ENCODE measurements at regions not wholly inside any gene's neighbourhood (a gene's known extent, or its start where the extent isn't known, plus 50 kb on each side); places are given as distances from the start of the nearest gene placed in this dataset.
A peak's percentile ranks its signal among the peaks of the same experiment; 100 is the strongest.

DNA sequence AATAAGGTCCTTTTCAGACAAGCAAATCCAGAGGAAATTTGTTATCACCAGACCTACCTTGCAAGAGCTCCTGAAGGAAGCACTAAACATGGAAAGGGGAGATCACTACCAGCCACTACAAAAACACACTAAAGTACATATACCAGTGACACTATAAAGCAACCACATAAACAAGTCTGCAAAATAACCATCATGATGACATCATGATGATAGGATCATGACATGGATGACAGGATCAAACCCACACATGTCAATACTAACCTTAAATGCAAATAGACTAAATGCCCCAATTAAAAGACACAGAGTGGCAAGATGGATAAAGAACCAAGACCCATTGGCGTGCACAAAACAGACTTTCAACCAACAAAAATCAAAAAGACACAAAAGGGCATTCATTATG lies 688.8 kb upstream of the NR5A2 start:
- ATAC-seq (ENCODE audit: insufficient read depth, low FRiP score): no peak
- Histone ChIP-seq H3K27ac (ENCODE audit: low read depth in 1 of 2, low read length in 1 of 2) (no peak overlapping the region), H3K36me3 (ENCODE audit: control insufficient read depth in 4 of 4, insufficient read depth in 4 of 4, low read length in 4 of 4) (no peaks in the 10 kb centered on the region), H3K27me3 (ENCODE audit: control insufficient read depth in 3 of 3, insufficient read depth in 3 of 3, low read length in 2 of 3) (no peaks in the 10 kb centered on the region), H3K4me1 (ENCODE audit: control insufficient read depth in 5 of 5, insufficient read depth in 5 of 5, low read length in 5 of 5) (no peaks in the 10 kb centered on the region), H3K9ac (ENCODE audit: insufficient read depth in 1 of 2, low read length in 2 of 2) (no peak overlapping the region), H3K4me3 (no peak overlapping the region), H3K9me3 (ENCODE audit: control insufficient read depth in 4 of 4, insufficient read depth in 3 of 4, low read length in 3 of 4) (no peaks in the 10 kb centered on the region)
- 85 to 87% methylated on average over 1 of the region's 1 CpG for WGBS, 2 donors
- TF ChIP-seq, protein P1, sequence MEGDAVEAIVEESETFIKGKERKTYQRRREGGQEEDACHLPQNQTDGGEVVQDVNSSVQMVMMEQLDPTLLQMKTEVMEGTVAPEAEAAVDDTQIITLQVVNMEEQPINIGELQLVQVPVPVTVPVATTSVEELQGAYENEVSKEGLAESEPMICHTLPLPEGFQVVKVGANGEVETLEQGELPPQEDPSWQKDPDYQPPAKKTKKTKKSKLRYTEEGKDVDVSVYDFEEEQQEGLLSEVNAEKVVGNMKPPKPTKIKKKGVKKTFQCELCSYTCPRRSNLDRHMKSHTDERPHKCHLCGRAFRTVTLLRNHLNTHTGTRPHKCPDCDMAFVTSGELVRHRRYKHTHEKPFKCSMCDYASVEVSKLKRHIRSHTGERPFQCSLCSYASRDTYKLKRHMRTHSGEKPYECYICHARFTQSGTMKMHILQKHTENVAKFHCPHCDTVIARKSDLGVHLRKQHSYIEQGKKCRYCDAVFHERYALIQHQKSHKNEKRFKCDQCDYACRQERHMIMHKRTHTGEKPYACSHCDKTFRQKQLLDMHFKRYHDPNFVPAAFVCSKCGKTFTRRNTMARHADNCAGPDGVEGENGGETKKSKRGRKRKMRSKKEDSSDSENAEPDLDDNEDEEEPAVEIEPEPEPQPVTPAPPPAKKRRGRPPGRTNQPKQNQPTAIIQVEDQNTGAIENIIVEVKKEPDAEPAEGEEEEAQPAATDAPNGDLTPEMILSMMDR (IDR thresholded peaks at IDR 0.05; ENCODE audit: control extremely low read depth, extremely low read depth): no peak
- no peak for DNase-seq

DNA sequence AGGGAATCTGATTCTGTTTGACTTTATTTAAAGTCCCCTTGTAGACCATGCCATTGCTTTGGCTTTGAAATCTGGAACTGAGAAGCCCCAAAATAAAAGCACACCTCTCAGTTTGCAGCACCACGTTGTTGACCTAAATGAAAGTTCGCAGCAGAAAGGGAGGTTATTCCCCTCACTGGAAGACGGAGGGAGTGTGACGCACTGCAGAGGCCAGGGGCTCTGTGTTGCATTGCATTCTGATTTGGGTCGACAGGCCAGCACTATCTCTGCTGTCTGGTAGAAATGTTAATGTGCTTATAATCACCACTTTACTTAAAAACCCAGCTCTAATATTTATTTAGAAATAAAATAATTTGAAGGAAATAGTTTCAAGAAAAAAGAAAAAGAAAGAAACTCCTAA lies 675.2 kb upstream of the NR5A2 start:
- H3K36me3 ChIP-seq (ENCODE audit: control insufficient read depth in 4 of 4, insufficient read depth in 4 of 4, low read length in 4 of 4): no peaks in the 10 kb centered on the region
- TF ChIP-seq, protein P1 (IDR thresholded peaks at IDR 0.05; ENCODE audit: control extremely low read depth, extremely low read depth): no peak
- DNase-seq (peak in 1 of 3 donors; percentile 3), ATAC-seq (ENCODE audit: insufficient read depth, low FRiP score) (no peak)
- H3K9me3 ChIP-seq (ENCODE audit: control insufficient read depth in 4 of 4, insufficient read depth in 3 of 4, low read length in 3 of 4): peaks cover 0 to 2% (median 0%) of the 10 kb centered on the region in 4 donors
- H3K4me1 ChIP-seq (ENCODE audit: control insufficient read depth in 5 of 5, insufficient read depth in 5 of 5, low read length in 5 of 5): peaks cover 0 to 2% (median 0%) of the 10 kb centered on the region in 5 donors
- H3K27ac ChIP-seq (ENCODE audit: low read depth in 1 of 2, low read length in 1 of 2): no peak overlapping the region
- 67 to 75% methylated on average over 5 of the region's 5 CpGs for WGBS, 2 donors
- no peaks in the 10 kb centered on the region for H3K27me3 ChIP-seq (ENCODE audit: control insufficient read depth in 3 of 3, insufficient read depth in 3 of 3, low read length in 2 of 3)
- H3K9ac ChIP-seq (ENCODE audit: insufficient read depth in 1 of 2, low read length in 2 of 2): no peak overlapping the region
- no peak overlapping the region for H3K4me3 ChIP-seq

DNA sequence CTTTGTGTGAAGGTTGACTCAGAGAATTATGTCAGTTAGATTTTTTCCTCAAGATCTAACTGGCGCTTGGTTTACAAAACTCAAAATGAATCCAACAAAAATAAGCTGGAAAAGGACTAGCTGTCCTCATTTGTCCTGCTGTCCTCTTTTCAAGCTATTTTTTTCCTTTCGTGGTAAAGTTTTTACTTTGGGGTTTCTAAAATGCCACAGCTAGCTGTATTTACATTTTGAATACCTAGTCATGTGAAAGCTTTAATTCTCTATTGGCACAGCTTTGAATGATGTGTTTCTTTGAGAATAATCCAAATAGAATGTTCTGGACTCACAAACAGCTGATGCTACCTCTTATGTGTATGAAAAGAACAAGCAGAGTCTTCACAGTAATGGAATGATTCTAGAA lies 673.6 kb upstream of the NR5A2 start:
- TF ChIP-seq, protein P1 (IDR thresholded peaks at IDR 0.05; ENCODE audit: control extremely low read depth, extremely low read depth): no peak
- no peaks in the 10 kb centered on the region for H3K36me3 ChIP-seq (ENCODE audit: control insufficient read depth in 4 of 4, insufficient read depth in 4 of 4, low read length in 4 of 4)
- WGBS, 2 donors: 81 to 88% methylated on average over 2 of the region's 2 CpGs
- H3K9me3 ChIP-seq (ENCODE audit: control insufficient read depth in 4 of 4, insufficient read depth in 3 of 4, low read length in 3 of 4): peaks cover 0 to 2% (median 0%) of the 10 kb centered on the region in 4 donors
- ATAC-seq (ENCODE audit: insufficient read depth, low FRiP score): no peak
- no peak overlapping the region for H3K9ac ChIP-seq (ENCODE audit: insufficient read depth in 1 of 2, low read length in 2 of 2)
- peaks cover 0 to 2% (median 0%) of the 10 kb centered on the region in 5 donors for H3K4me1 ChIP-seq (ENCODE audit: control insufficient read depth in 5 of 5, insufficient read depth in 5 of 5, low read length in 5 of 5)
- no peak overlapping the region for H3K27ac ChIP-seq (ENCODE audit: low read depth in 1 of 2, low read length in 1 of 2)
- no peaks in the 10 kb centered on the region for H3K27me3 ChIP-seq (ENCODE audit: control insufficient read depth in 3 of 3, insufficient read depth in 3 of 3, low read length in 2 of 3)
- no peak overlapping the region for H3K4me3 ChIP-seq
- no peak for DNase-seq

DNA sequence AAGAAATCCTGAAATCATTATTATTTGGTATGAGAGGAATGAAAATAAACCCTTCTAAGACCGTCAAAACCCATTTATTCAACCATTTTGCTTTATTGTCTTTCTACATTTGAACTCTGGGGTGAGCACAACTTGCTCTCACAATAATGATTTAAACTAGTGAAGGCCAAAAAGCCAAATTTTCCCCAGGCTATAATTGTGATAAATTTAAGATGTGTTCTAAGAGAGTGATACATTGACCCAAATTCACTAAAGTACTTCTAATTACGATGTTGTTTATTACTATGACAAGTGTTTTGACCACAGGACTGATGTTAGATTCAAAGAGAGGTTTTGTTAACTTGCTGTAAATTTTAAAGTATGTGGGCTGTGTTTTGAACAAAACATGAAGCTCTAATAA lies 670.9 kb upstream of the NR5A2 start:
- Histone ChIP-seq H3K9ac (ENCODE audit: insufficient read depth in 1 of 2, low read length in 2 of 2) (no peak overlapping the region), H3K9me3 (ENCODE audit: control insufficient read depth in 4 of 4, insufficient read depth in 3 of 4, low read length in 3 of 4) (no peaks in the 10 kb centered on the region), H3K27me3 (ENCODE audit: control insufficient read depth in 3 of 3, insufficient read depth in 3 of 3, low read length in 2 of 3) (no peaks in the 10 kb centered on the region), H3K27ac (ENCODE audit: low read depth in 1 of 2, low read length in 1 of 2) (no peak overlapping the region), H3K36me3 (ENCODE audit: control insufficient read depth in 4 of 4, insufficient read depth in 4 of 4, low read length in 4 of 4) (no peaks in the 10 kb centered on the region), H3K4me3 (no peak overlapping the region), H3K4me1 (ENCODE audit: control insufficient read depth in 5 of 5, insufficient read depth in 5 of 5, low read length in 5 of 5) (peaks cover 0 to 2% (median 0%) of the 10 kb centered on the region in 5 donors)
- no peak for DNase-seq
- TF ChIP-seq, protein P1 (IDR thresholded peaks at IDR 0.05; ENCODE audit: control extremely low read depth, extremely low read depth): no peak
- 85 to 88% methylated on average over 2 of the region's 2 CpGs for WGBS, 2 donors
- no peak for ATAC-seq (ENCODE audit: insufficient read depth, low FRiP score)

Data from lung (tissue), 11 donors.